Activated CD8-positive, alpha-beta T cell treated with anti-CD3 and anti-CD28 coated beads for 36 hours (primary cell): ENCODE measurements at regions not wholly inside any gene's neighbourhood (a gene's known extent, or its start where the extent isn't known, plus 50 kb on each side); places are given as distances from the start of the nearest gene placed in this dataset.

Source experiments
- ATAC-seq: fragments of 200-7000 bp; cut with Tn5 transposase; one replicate; pipeline ENCODE4 v1.10.0; 2021; ENCODE audit warnings: mild to moderate bottlenecking, moderate library complexity
- CTCF ChIA-PET: fragments of 350-600 bp; sonication (Branson Sonifier 250); formaldehyde crosslinking; loops from one replicate; lab custom pipeline; 2021; ENCODE audit warnings: antibody characterized with exemption; lab: Charles Lee
- POLR2A ChIA-PET: fragments of 350-600 bp; sonication (Branson Sonifier 250); formaldehyde crosslinking; loops from one replicate; lab custom pipeline; 2021; ENCODE audit warnings: antibody characterized with exemption; lab: Charles Lee
- DNase-seq: peaks from one replicate; pipeline ENCODE4 v3.0.0-alpha.2; 2020
- H3K27ac Mint-ChIP-seq: one replicate; pipeline ENCODE4 v1.8.0; 2021; ENCODE audit warnings: mild to moderate bottlenecking, mixed read lengths
- H3K27me3 Mint-ChIP-seq: one replicate; pipeline ENCODE4 v1.8.0; 2021; ENCODE audit warnings: mixed read lengths
- H3K36me3 Mint-ChIP-seq: one replicate; pipeline ENCODE4 v1.8.0; 2021; ENCODE audit warnings: low read depth, mixed read lengths
- H3K4me1 Mint-ChIP-seq: one replicate; pipeline ENCODE4 v1.8.0; 2021; ENCODE audit warnings: low read depth, mixed read lengths
- H3K4me3 Mint-ChIP-seq: one replicate; pipeline ENCODE4 v1.8.0; 2021; ENCODE audit warnings: mild to moderate bottlenecking, moderate library complexity, mixed read lengths
- H3K9me3 Mint-ChIP-seq: one replicate; pipeline ENCODE4 v1.8.0; 2021; ENCODE audit warnings: mixed read lengths
- intact Hi-C: fragments of 100-400 bp; cut with micrococcal nuclease; formaldehyde crosslinking; loops from one replicate; pipeline ENCODE4 v1.10.0; 2022
- TF ChIP-seq, protein P1 (sequence below): fragments of 200-600 bp; IDR thresholded peaks from one replicate; pipeline ENCODE4 v1.8.0; 2022; ENCODE audit warnings: antibody characterized with exemption, mild to moderate bottlenecking

DNA sequence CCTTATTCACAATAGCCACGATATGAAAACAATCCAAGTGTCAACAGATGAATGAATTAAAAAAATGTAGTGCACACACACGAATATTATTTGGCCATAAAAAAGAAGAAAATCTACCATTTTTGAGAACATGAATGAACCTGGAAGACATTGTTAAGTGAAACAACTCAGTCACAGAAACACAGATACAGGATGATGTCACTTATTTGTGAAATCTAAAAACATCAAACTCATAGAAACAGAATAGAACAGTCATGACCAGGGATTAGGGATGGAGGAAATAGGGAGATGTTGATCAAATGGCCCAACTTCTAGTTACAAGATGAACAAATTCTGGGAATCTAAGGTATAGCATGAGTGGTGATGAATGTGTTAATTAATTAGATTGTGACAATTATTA lies 72.3 kb downstream of the MACIR start:
- TF ChIP-seq, protein P1, sequence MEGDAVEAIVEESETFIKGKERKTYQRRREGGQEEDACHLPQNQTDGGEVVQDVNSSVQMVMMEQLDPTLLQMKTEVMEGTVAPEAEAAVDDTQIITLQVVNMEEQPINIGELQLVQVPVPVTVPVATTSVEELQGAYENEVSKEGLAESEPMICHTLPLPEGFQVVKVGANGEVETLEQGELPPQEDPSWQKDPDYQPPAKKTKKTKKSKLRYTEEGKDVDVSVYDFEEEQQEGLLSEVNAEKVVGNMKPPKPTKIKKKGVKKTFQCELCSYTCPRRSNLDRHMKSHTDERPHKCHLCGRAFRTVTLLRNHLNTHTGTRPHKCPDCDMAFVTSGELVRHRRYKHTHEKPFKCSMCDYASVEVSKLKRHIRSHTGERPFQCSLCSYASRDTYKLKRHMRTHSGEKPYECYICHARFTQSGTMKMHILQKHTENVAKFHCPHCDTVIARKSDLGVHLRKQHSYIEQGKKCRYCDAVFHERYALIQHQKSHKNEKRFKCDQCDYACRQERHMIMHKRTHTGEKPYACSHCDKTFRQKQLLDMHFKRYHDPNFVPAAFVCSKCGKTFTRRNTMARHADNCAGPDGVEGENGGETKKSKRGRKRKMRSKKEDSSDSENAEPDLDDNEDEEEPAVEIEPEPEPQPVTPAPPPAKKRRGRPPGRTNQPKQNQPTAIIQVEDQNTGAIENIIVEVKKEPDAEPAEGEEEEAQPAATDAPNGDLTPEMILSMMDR: no peak
- Mint-ChIP-seq H3K36me3 (no peaks in the 10 kb centered on the region), H3K27me3 (peaks cover 14% of the 10 kb centered on the region), H3K4me3 (no peak overlapping the region), H3K9me3 (no peaks in the 10 kb centered on the region), H3K27ac (no peak overlapping the region), H3K4me1 (no peaks in the 10 kb centered on the region)
- POLR2A ChIA-PET: no interaction called here
- ATAC-seq: no peak
- intact Hi-C loops: no loop called here
- no peak for DNase-seq
- CTCF ChIA-PET: no interaction called here
